Activated naive CD4-positive, alpha-beta T cell treated with anti-CD3 and anti-CD28 coated beads for 36 hours (primary cell): ENCODE measurements at regions not wholly inside any gene's neighbourhood (a gene's known extent, or its start where the extent isn't known, plus 50 kb on each side); places are given as distances from the start of the nearest gene placed in this dataset.
"Not testable (repeated sequence)": the region's sequence is repeated elsewhere in the genome, so short reads cannot be mapped to it uniquely, and the experiment has no call there.

Experiments
- CTCF ChIA-PET: fragments of 350-600 bp; sonication (Branson Sonifier 250); formaldehyde crosslinking; loops from one replicate; lab custom pipeline; 2021; ENCODE audit warnings: antibody characterized with exemption; lab: Charles Lee
- DNase-seq: peaks from one replicate; pipeline ENCODE4 v3.0.0-alpha.2; 2020
- H3K27ac Mint-ChIP-seq: one replicate; pipeline ENCODE4 v1.8.0; 2021; ENCODE audit warnings: mild to moderate bottlenecking, mixed read lengths
- H3K27me3 Mint-ChIP-seq: one replicate; pipeline ENCODE4 v1.8.0; 2021; ENCODE audit warnings: low read depth, mixed read lengths
- H3K36me3 Mint-ChIP-seq: one replicate; pipeline ENCODE4 v1.8.0; 2021; ENCODE audit warnings: low read depth, mixed read lengths
- H3K4me1 Mint-ChIP-seq: one replicate; pipeline ENCODE4 v1.8.0; 2021; ENCODE audit warnings: low read depth, mixed read lengths
- H3K4me3 Mint-ChIP-seq: one replicate; pipeline ENCODE4 v1.8.0; 2021; ENCODE audit warnings: mild to moderate bottlenecking, moderate library complexity, mixed read lengths
- H3K9me3 Mint-ChIP-seq: one replicate; pipeline ENCODE4 v1.8.0; 2021; ENCODE audit warnings: mixed read lengths
- intact Hi-C: fragments of 100-400 bp; cut with micrococcal nuclease; formaldehyde crosslinking; loops from one replicate; pipeline ENCODE4 v1.15.1; 2023

- intact Hi-C loops, result no loop called here
- Mint-ChIP-seq H3K9me3 (no peaks in the 10 kb centered on the region), H3K27ac (no peak overlapping the region), H3K4me3 (no peak overlapping the region), H3K27me3 (no peaks in the 10 kb centered on the region), H3K4me1 (peaks cover 3% of the 10 kb centered on the region), H3K36me3 (no peaks in the 10 kb centered on the region)
- CTCF ChIA-PET, result no interaction called here
- DNase-seq, result no peak
Measured at GRCh38 chr7:82593780-82594179, 150.2 kb upstream of the CACNA2D1 start.

- Mint-ChIP-seq H3K27ac (no peak overlapping the region), H3K4me3 (no peak overlapping the region), H3K9me3 (no peaks in the 10 kb centered on the region), H3K27me3 (no peaks in the 10 kb centered on the region), H3K36me3 (no peaks in the 10 kb centered on the region), H3K4me1 (peaks cover 3% of the 10 kb centered on the region)
- intact Hi-C loops, result no loop called here
- CTCF ChIA-PET, result no interaction called here
- DNase-seq, result no peak
Measured at GRCh38 chr7:82592416-82592815, 148.8 kb upstream of the CACNA2D1 start.

DNA sequence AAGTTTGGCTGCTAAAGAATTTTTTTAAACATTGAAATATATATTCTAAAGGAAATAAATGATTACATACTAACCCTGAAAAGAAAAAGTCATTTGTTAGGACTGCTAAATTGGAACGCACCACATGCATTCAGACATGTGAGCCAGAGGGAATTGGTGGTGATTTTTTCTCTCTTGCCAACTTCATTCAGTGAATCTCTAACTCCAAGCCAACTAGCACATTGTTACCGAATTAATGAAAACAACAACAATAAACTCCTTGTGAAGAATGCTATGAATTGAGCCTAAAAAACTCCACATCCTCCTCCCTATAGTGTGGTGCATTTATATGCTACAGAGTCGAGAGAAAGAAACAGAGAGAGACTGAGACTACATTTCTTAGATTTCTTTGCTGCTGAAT, 135.5 kb upstream of the CACNA2D1 start:
- Mint-ChIP-seq H3K36me3 (no peaks in the 10 kb centered on the region), H3K27me3 (no peaks in the 10 kb centered on the region), H3K27ac (no peak overlapping the region), H3K9me3 (no peaks in the 10 kb centered on the region), H3K4me1 (no peaks in the 10 kb centered on the region), H3K4me3 (no peak overlapping the region)
- DNase-seq, result no peak
- CTCF ChIA-PET, result no interaction called here
- intact Hi-C loops, result no loop called here

- H3K27ac Mint-ChIP-seq, result no peak overlapping the region
- H3K9me3 Mint-ChIP-seq, result no peaks in the 10 kb centered on the region
- no peak for DNase-seq
- CTCF ChIA-PET, result no interaction called here
- no peak overlapping the region for H3K4me3 Mint-ChIP-seq
- intact Hi-C loops, result no loop called here
- no peaks in the 10 kb centered on the region for H3K36me3 Mint-ChIP-seq
- no peaks in the 10 kb centered on the region for H3K27me3 Mint-ChIP-seq
- H3K4me1 Mint-ChIP-seq, result no peaks in the 10 kb centered on the region
Measured at GRCh38 chr7:82578430-82578829, 134.9 kb upstream of the CACNA2D1 start.

DNA sequence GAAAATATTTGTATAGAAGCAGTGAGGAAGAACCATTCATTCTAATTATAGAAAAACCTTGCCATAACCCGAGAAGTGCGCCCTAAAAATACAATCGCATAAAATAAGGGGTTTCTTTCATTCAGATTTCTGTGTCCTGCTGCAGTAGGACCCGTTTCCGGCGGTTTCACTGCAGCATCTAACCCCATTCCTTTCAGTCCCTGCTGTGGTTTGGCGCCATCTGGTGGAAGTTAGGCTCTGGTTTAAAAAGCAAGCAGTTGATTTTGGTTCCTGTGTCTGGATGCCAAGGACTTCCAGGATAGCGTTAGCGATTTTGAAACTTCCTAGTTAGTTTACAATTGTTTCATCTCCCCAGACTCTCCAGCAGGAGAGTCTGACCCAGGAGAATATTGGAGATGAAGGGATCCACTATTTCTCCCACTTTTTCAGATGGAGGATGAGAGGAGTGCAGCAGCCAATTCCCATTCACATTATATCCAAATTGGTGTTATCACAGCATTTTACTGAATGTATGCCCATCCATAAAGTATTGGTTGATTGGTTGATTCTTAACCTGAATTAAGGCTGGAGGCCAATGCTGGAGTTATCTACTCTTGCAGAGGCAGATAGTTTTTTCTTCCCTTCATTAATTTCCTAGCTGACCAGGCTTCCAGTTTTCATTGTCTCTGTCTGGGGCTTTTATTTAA, 128.8 kb upstream of the CACNA2D1 start:
- DNase-seq, result peak; percentile 84
- Mint-ChIP-seq H3K4me3 (no peak overlapping the region), H3K9me3 (no peaks in the 10 kb centered on the region), H3K27me3 (no peaks in the 10 kb centered on the region), H3K27ac (no peak overlapping the region), H3K4me1 (no peaks in the 10 kb centered on the region), H3K36me3 (no peaks in the 10 kb centered on the region)
- CTCF ChIA-PET, result interaction anchor here (0.6 to 1.6 kb wide), 10 partner anchors 9 to 467 kb away, joined by 3 to 6 read pairs (median 3); no protein-coding TSS in a partner anchor
- intact Hi-C loops, result loop anchor here (1.0 kb wide), 4 partner anchors 155 to 1090 kb away; no protein-coding TSS in a partner anchor

DNA sequence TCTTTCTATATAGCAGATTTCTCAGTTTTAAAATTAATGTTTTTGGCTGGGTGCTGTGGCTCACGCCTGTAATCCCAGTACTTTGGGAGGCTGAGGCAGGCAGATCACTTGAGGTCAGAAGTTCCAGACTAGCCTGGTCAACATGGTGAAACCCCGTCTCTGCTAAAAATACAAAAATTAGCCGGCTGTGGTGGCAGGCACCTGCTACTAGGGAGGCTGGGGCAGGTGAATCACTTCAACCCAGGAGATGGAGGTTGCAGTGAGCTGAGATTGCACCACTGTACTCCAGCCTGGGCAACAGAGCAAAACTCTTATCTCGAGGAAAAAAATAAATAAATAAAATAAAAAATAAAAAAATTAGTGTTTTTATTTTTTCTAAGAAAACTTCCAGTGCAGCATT, 127.5 kb upstream of the CACNA2D1 start:
- H3K4me1 Mint-ChIP-seq, H3K36me3 Mint-ChIP-seq, H3K27me3 Mint-ChIP-seq, DNase-seq, intact Hi-C loops, H3K4me3 Mint-ChIP-seq, H3K9me3 Mint-ChIP-seq, H3K27ac Mint-ChIP-seq: not testable (repeated sequence)
- CTCF ChIA-PET, result interaction anchor here (1.2 kb wide), 1 partner anchor 341 kb away, joined by 6 read pairs; no protein-coding TSS in a partner anchor

DNA sequence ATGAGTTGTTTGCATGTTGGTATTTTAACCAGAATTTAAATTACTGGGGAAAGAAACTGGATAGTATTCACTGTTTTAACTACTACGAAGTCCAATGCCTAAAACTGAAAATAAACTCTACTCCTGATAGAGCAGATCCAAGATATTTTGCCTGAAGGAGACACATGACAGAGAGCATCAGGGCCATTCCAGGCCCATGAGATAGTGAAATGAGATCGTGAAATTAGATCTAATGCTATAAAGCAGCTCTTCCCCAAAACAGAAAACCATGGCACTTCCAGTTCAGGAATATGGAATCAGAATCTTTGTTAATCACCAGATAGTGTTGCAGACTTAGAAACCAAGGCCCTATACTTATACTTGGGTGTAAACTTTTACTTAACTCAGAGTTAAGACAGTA, 124.3 kb upstream of the CACNA2D1 start:
- no peaks in the 10 kb centered on the region for H3K27me3 Mint-ChIP-seq
- DNase-seq, result no peak
- no peaks in the 10 kb centered on the region for H3K36me3 Mint-ChIP-seq
- H3K27ac Mint-ChIP-seq, result no peak overlapping the region
- no peaks in the 10 kb centered on the region for H3K9me3 Mint-ChIP-seq
- intact Hi-C loops, result no loop called here
- no peak overlapping the region for H3K4me3 Mint-ChIP-seq
- CTCF ChIA-PET, result interaction anchor here (0.6 kb wide), 1 partner anchor 309 kb away, joined by 3 read pairs; no protein-coding TSS in a partner anchor
- no peaks in the 10 kb centered on the region for H3K4me1 Mint-ChIP-seq

- Mint-ChIP-seq H3K27ac (no peak overlapping the region), H3K27me3 (no peaks in the 10 kb centered on the region), H3K4me1 (no peaks in the 10 kb centered on the region), H3K9me3 (no peaks in the 10 kb centered on the region), H3K4me3 (no peak overlapping the region), H3K36me3 (no peaks in the 10 kb centered on the region)
- CTCF ChIA-PET, result no interaction called here
- intact Hi-C loops, result no loop called here
- DNase-seq, result no peak
Measured at GRCh38 chr7:82567356-82567755, 123.8 kb upstream of the CACNA2D1 start.

GRCh38 chr7:82566752-82567151, 123.2 kb upstream of the CACNA2D1 start:
- intact Hi-C loops, result no loop called here
- H3K9me3 Mint-ChIP-seq, result no peaks in the 10 kb centered on the region
- no peaks in the 10 kb centered on the region for H3K4me1 Mint-ChIP-seq
- no peak for DNase-seq
- no peaks in the 10 kb centered on the region for H3K36me3 Mint-ChIP-seq
- H3K27me3 Mint-ChIP-seq, result no peaks in the 10 kb centered on the region
- H3K4me3 Mint-ChIP-seq, result no peak overlapping the region
- CTCF ChIA-PET, result no interaction called here
- H3K27ac Mint-ChIP-seq, result no peak overlapping the region

DNA sequence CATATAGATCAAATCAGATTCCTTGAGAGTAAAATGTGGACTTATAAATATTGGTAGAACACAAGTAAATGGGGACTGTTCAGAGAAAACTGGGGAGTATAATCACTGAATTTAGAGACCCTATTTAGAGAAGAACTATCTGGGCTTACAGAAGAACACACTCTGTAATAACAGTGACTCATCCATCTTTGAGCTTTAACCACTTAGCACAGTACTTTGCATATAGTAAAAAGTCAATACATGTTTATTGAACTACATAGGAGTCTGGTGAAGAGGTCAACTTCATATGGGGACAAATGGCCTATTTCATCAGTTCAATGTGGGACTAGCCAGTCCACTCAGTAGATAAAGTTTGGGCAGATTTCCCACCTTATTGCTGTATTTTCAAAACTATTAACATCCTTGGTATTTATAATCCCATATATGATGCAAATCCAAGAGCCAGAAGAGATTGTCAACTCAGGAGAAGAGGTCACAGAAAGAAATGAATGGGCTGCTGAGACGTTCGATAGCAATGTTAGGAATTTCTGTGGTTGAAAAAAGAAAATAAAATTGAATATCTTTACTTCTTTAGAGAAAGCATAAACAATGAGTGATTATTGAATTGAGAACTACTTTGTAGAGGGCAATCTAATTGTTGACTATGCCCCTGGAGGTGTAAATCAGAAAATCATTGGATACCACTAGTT, 119.3 kb upstream of the CACNA2D1 start:
- CTCF ChIA-PET, result interaction anchor here (0.6 kb wide), 2 partner anchors 10 to 113 kb away, joined by 3 to 5 read pairs; no protein-coding TSS in a partner anchor
- no peaks in the 10 kb centered on the region for H3K27me3 Mint-ChIP-seq
- H3K4me3 Mint-ChIP-seq, result no peak overlapping the region
- no peaks in the 10 kb centered on the region for H3K9me3 Mint-ChIP-seq
- no peaks in the 10 kb centered on the region for H3K4me1 Mint-ChIP-seq
- no peak overlapping the region for H3K27ac Mint-ChIP-seq
- intact Hi-C loops, result no loop called here
- DNase-seq, result no peak
- H3K36me3 Mint-ChIP-seq, result no peaks in the 10 kb centered on the region

DNA sequence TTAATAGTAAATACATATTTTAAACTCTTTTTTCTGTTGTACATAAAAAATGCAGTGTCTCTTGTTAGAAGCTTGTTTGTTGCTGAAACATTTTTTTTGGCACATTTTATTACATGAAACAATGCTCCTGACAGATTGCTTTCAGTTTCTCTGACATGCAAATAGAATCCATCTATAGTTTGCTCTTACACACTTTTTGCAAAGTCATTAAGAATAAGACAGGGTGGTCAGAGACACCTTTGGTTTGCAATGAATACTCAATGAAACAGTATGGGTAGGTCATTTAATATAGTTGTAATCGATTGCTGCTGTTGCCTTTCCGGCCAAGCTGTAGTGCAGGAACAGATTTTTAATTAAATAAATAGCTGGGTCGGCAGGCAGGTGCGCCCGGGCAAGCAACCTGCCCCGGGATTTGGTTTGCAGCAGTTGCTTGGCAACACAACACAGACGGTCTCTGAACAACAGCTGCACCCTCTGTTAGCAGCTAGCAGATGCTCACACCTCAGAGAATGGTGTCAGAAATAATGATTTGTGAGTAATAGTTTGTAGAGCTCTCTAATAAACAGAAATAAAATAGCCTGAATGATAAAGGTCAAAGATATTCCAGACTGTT, 115.7 kb upstream of the CACNA2D1 start:
- intact Hi-C loops, result no loop called here
- DNase-seq, result no peak
- H3K9me3 Mint-ChIP-seq, result no peaks in the 10 kb centered on the region
- H3K36me3 Mint-ChIP-seq, result no peaks in the 10 kb centered on the region
- no peaks in the 10 kb centered on the region for H3K27me3 Mint-ChIP-seq
- CTCF ChIA-PET, result interaction anchor here (1.0 kb wide), 1 partner anchor 13 kb away, joined by 3 read pairs; no protein-coding TSS in a partner anchor
- no peaks in the 10 kb centered on the region for H3K4me1 Mint-ChIP-seq
- no peak overlapping the region for H3K4me3 Mint-ChIP-seq
- H3K27ac Mint-ChIP-seq, result no peak overlapping the region

GRCh38 chr7:82549616-82550285, 106.2 kb upstream of the CACNA2D1 start:
- no peak for DNase-seq
- Mint-ChIP-seq H3K4me3 (no peak overlapping the region), H3K4me1 (no peaks in the 10 kb centered on the region), H3K9me3 (peaks cover 2% of the 10 kb centered on the region), H3K27me3 (no peaks in the 10 kb centered on the region), H3K36me3 (no peaks in the 10 kb centered on the region), H3K27ac (no peak overlapping the region)
- CTCF ChIA-PET, result no interaction called here
- intact Hi-C loops, result no loop called here
